ENCODE measurements at regions not wholly inside any gene's neighbourhood (a gene's known extent, or its start where the extent isn't known, plus 50 kb on each side); places are given as distances from the start of the nearest gene placed in this dataset.

DNA sequence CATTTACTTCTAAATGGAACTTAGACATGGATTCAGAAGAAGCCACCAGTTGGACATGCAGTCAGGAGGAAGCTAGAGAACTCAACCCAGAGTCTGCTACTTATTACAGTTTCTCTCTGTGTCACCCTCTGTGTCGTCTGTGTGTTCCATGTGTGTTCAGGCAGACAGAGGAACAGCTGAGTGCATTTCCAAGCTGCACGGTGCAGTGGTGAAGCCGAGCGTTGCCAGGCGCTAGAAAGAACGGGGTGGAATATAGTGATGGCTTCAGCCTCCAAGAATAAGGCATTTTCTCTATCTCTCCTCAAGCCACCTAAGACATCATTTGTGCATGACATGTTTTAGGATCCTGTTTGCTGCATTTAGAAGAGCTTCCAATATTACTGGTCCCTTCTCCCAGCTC, 101.1 kb upstream of the CCL2 start:
- DNase-seq (ENCODE audit: low read depth), result no peak
- TF ChIP-seq, protein P1, sequence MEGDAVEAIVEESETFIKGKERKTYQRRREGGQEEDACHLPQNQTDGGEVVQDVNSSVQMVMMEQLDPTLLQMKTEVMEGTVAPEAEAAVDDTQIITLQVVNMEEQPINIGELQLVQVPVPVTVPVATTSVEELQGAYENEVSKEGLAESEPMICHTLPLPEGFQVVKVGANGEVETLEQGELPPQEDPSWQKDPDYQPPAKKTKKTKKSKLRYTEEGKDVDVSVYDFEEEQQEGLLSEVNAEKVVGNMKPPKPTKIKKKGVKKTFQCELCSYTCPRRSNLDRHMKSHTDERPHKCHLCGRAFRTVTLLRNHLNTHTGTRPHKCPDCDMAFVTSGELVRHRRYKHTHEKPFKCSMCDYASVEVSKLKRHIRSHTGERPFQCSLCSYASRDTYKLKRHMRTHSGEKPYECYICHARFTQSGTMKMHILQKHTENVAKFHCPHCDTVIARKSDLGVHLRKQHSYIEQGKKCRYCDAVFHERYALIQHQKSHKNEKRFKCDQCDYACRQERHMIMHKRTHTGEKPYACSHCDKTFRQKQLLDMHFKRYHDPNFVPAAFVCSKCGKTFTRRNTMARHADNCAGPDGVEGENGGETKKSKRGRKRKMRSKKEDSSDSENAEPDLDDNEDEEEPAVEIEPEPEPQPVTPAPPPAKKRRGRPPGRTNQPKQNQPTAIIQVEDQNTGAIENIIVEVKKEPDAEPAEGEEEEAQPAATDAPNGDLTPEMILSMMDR (IDR thresholded peaks at IDR 0.05; ENCODE audit: low read depth, low read length, missing control alignments), result no peak
- H3K4me3 ChIP-seq (ENCODE audit: low read depth, low read length), result no peak overlapping the region

DNA sequence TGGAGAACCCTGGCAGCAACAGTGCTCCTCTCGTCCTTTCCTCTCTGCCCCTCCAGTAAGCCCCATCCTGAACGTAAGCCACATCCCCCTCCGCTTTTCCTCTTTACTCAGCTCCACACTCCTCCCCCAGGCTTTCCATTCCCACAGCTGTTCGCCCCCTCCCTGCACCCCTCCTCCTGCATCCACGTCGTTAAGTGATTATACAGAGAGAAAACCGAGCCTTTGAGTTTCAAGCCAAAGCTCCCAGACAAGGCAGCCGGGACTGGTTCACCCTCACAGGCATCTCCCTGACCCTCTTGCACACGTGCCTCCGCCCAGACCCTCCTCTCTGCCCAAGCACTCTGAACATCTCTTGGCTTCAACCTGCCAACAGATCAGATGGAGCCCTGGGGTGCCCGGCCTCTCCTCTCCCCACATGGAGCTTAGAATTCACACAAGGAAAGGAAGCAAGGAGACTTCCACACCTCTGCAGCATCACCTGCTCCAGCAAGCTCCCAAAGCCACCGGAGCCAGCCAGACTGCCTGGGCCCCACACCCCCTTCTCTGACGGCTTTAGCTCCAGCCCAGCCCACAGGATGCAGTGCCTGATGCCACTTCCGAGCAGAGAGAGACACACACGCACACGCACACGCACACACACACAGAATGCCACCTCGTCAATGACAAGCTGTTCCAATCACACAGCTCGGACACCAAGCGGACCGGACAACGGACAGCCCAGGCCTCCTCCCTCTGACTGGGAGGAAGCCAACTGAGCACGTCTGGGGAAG, 99.9 kb upstream of the CCL2 start:
- no peak overlapping the region for H3K4me3 ChIP-seq (ENCODE audit: low read depth, low read length)
- TF ChIP-seq, protein P1 (IDR thresholded peaks at IDR 0.05; ENCODE audit: low read depth, low read length, missing control alignments), result no peak
- DNase-seq (ENCODE audit: low read depth), result no peak

DNA sequence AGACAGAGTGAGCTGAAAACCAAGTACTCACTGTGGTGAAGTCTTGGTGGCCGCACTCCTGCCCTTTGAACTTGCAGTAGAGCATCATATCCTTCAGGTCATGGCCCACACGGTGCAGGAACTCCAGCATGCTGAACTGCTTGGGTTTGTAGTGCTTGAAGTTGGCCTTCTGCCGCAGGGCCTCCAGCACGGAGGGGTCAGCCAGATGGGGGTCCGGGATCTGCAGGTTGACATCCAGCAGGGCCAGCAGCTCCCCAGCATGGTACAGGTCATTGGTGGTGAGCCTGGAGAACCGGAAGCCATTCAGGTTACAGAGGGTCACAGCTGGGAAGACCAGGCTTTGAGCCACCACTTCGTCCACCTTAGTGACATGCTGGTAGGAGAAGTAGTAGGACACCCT, 99.1 kb upstream of the CCL2 start:
- no peak overlapping the region for H3K4me3 ChIP-seq (ENCODE audit: low read depth, low read length)
- DNase-seq (ENCODE audit: low read depth), result no peak
- TF ChIP-seq, protein P1 (IDR thresholded peaks at IDR 0.05; ENCODE audit: low read depth, low read length, missing control alignments), result no peak

DNA sequence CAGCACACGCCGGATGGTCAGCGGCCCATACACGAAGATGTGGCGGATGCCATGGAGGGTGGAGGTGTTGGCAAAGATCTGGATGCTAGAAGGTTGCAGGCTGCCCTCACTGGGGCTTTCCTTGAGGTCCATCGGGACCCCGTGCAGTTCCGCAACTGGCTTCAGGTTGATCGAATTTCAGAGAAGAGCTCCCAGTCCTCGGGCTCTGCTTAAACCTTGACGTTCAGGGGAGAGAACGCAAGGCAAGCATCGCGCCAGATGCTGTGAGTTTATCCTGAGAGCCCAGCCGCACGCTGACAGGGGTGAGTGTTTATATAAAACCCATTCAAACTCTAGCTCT, 98.7 kb upstream of the CCL2 start:
- no peak for DNase-seq (ENCODE audit: low read depth)
- TF ChIP-seq, protein P1 (IDR thresholded peaks at IDR 0.05; ENCODE audit: low read depth, low read length, missing control alignments), result no peak
- H3K4me3 ChIP-seq (ENCODE audit: low read depth, low read length), result no peak overlapping the region

DNA sequence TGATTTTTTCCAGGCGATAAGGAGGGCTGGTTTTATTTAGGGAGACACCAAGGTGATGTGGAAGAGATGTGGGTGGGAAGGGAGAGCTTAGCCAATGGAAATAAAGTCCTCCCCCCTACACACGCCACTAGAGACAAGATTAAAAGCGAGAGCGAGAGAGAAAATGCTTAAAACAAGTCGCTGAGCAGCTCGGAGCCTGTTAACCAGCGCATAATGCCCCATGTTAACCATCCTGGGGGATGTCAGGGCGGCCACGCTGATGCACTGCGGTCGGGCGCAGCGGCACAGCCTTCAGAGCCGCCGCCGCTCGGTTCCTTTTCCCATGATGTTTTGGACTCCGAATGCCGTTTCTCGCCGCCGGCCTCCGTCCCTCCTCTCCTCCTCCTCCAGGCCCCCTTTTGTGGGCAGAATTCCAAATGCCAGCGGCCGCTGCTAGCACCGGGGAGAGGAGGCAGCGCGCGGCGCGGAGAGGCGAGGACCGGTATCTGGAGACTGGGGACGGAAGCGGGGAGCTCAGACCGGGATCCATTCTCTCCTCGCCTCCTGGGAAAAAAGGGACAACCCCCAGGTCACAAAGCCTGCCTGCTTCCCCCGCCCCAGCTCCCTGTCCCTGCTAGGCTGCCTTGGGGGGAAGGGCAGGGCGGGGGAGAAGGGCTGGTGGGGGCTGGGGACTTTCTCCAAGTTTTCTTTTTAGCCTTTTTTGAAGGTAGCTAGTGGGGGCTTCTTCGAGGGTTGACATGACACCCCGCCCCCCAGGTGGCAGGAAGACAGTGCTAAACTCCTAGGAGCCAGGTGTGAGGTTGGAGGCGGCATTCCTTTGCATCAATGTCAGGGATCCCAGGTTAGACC, 98.1 kb upstream of the CCL2 start:
- no peak for DNase-seq (ENCODE audit: low read depth)
- H3K4me3 ChIP-seq (ENCODE audit: low read depth, low read length), result no peak overlapping the region
- TF ChIP-seq, protein P1 (IDR thresholded peaks at IDR 0.05; ENCODE audit: low read depth, low read length, missing control alignments), result no peak

DNA sequence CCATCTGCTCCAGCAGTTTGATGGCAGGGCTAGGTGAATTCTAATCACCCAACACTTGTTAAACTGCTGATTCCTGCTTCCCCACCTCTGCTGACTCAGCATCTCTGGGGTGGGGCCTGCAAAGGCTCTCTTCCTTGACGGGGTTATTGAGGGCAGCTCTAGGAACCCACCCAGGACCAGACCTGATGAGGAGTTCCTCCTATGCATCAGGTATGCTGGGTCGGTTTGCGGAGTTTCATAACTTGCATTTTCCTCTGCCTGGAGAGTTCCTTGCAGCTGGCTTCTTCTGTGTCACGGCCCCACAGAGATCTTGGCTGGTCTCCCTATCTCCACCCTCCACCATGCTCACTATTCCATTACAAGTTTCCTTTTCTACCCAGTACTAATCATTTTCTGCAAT, 93.4 kb upstream of the CCL2 start:
- no peak overlapping the region for H3K4me3 ChIP-seq (ENCODE audit: low read depth, low read length)
- TF ChIP-seq, protein P1 (IDR thresholded peaks at IDR 0.05; ENCODE audit: low read depth, low read length, missing control alignments), result no peak
- DNase-seq (ENCODE audit: low read depth), result no peak

Data from GM12864 (cell line).